COLO668 (cell line): ENCODE measurements at regions not wholly inside any gene's neighbourhood (a gene's known extent, or its start where the extent isn't known, plus 50 kb on each side); places are given as distances from the start of the nearest gene placed in this dataset.

Experiments
- DNase-seq: peaks from one replicate; lab custom pipeline; 2025; ENCODE audit not compliant: unreplicated experiment; lab: John Stamatoyannopoulos, UW

DNA sequence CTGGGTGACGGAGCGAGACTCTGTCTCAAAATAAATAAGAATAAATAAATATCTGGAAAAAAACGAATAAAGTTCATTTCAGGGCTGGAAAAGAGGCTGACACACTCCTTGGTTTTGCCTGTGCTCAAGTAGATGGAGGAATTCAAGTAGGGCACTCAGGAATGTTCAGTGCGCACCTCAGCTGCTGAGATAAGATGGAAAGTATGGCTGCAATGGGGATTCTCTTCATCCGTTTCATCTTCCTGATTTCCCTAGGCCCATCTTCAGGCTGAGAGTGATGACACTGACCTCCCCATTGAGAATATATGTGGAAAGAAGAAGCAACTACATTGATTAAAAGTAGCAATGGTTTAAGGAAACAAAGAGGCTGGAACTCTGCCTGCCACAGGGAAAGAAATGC is 130.5 kb upstream of the ZNF644 start:
- no peak for DNase-seq

GRCh38 chr1:91151702-91152101 is 129.9 kb upstream of the ZNF644 start:
- no peak for DNase-seq

- DNase-seq = no peak
These were observed 126.8 kb upstream of the ZNF644 start for GRCh38 chr1:91148641-91149069.

DNA sequence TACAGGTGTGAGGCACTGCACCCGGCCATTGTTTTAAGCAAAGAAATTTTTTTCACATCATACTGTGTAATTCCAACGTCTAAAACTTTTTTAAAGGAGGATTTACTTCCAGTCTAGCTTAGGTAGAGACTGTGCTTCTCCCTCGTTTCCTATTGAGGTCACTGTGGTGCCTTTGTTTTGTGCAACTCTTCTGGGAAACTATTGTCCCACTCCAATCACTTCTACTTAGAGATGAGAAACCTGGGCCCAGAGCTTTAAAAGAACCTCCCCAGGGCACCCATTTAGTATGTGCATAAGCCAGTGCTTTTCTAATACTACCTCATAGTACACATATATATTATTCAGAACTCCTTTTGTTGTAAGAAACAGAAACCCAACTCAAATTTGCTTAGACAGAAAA is 120.0 kb upstream of the ZNF644 start:
- DNase-seq = no peak

DNA sequence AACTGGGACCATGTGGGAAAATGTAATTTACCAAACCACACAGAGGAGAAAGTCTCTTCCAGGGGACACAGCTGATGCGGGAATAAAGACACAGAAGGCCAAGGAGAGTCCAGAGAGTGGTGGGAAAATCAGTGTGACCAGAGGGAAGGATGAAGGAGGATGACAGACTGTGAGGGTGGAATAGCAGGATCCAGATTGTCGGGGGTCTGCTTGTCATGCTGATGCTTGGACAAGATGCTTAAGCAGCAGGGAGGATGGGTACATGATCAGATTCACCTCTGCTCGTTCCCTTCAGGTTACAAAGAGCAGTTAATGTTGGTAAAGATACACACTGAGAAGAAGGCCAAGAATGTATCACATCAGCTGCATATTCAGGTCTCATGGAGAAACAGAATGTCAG is 117.1 kb upstream of the ZNF644 start:
- no peak for DNase-seq

DNA sequence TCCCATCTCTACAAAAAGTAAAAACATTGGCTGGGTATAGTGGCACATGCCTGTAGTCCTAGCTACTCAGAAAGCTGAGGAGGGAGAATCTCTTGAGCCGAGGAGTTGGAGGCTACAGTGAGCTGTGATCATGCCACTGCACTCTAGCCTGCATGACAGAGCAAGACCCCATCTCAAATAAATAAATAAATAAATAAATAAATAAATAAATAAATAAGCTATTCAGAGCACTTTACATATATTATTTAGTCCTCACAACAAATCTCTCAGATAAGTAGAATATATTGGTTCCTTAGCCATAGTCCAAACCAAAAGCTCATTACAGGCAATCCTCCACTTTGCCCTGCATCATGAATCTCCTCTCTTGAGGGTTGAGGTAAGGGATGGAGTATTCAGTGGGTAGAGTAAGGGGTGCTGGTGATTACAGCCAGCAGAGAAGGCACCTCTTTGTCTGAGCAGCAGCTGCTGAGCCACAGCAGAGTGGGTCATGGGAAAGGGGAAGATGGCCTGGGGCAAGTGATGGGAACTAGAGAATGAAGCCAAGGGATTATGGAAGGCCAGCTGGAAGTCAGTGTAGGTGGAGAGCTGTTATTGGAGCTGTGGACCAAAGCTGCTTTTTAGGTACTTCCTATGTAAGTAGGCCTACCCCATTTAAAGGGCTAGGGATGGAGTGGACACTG is 115.5 kb upstream of the ZNF644 start:
- no peak for DNase-seq

- DNase-seq = no peak
These were observed 114.0 kb upstream of the ZNF644 start for GRCh38 chr1:91135799-91136198.

- no peak for DNase-seq
These were observed 111.4 kb upstream of the ZNF644 start for GRCh38 chr1:91133248-91133647.

GRCh38 chr1:91130256-91130985 is 108.6 kb upstream of the ZNF644 start:
- DNase-seq = no peak

GRCh38 chr1:91129458-91129857 is 107.6 kb upstream of the ZNF644 start:
- no peak for DNase-seq

DNA sequence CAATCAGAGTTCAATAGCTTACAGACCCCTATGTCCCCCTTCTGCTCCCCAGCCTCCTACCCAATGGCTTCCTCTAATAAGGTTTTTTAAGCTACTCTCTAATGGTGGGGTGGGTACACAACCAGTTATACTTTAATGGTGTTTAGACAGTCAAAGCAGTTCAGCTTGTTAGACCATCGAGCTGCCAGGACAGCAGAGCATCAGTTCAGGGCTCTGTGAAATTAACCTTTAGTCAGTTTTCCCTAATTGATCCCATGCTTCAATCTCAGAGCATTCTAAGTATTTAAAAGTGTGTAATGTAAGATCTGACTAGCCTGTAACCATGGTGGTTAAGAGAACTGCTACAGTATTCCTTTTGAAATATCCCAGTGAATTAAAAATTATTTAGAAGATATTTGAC is 107.2 kb upstream of the ZNF644 start:
- no peak for DNase-seq

DNA sequence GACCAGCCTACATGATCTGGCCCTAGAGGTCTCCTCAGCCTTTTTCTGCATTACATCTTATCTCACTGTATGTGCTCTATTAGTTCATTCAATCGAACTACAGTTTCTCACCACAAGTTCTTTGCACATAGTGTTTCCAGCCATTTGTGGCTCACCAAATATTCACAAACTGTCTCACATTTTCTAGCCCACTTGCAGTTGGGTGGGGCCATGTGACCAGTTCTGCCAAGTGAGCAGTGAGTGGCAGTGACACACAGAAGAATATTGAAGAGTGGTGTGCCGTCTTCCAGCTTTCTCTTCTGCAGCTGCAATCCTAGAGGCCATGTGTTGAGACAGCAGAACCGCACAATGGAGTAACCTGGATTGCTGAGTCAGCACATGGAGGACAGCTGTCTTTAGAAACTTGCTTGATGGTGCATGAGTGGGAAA is 103.2 kb upstream of the ZNF644 start:
- no peak for DNase-seq

- no peak for DNase-seq
These were observed 102.6 kb upstream of the ZNF644 start for GRCh38 chr1:91124290-91124985.

GRCh38 chr1:91123773-91124172 is 101.9 kb upstream of the ZNF644 start:
- DNase-seq = no peak

GRCh38 chr1:91123319-91123718 is 101.5 kb upstream of the ZNF644 start:
- no peak for DNase-seq

GRCh38 chr1:91122106-91122717 is 100.4 kb upstream of the ZNF644 start:
- no peak for DNase-seq

- no peak for DNase-seq
These were observed 99.5 kb upstream of the ZNF644 start for GRCh38 chr1:91121366-91121765.

DNA sequence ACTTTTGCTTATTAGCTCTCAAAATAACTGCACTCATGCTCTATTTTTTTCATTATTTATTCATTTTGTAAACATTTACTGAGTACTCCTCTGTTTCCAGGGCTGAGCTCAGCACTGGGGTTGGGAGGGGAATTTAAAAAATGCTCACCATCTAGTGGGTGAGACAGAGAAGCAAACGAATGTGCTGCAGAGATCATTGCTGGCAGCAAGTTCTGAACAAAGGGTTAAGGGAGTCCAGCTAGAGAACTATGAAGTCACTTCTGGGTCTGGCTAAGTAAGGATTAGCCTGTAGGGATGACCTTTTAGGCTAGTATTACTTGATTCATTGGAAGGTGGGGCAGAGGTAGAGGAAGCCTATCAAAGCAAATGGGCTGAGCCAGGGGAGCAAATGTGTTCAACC is 99.1 kb upstream of the ZNF644 start:
- no peak for DNase-seq

GRCh38 chr1:91120421-91120820 is 98.6 kb upstream of the ZNF644 start:
- DNase-seq = no peak

DNA sequence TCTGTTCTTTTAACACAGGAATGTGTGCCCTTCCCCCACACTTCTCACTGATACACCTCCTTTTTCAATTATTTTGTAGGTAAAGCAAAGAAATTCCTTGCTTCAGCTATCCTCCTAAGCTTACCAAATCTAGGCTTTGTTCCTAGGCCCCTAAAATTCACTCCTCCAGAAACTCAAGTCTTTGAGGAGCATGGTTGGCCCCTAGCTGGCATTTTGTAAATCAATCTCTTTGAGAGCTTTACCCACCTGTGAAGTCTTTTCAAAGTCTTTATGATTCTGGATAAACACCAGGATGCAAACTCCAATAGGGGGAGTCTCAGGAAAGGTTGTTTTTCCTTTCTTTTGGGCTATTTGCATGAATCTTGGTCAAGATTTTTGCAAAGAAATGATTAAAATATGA is 82.9 kb upstream of the ZNF644 start:
- no peak for DNase-seq

DNA sequence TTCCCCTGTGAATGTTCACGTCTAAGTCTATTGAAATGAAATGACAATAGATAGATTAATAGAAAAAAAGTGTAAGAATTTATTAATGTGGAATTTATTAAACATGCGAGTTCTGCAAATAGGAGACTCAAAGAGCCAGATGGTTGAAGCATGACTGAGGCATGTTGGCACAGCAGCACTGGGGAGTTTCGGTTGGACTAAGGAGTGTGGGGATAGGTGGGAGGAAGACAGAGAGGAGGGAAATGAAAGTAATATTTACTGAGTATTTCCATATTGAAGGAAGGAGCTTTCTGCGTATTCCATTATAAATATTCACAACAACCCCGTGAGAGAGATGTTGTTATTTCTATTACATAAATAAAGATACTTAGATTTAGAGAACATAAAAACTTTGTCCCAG is 79.5 kb upstream of the ZNF644 start:
- no peak for DNase-seq
